ENCODE measurements at regions not wholly inside any gene's neighbourhood (a gene's known extent, or its start where the extent isn't known, plus 50 kb on each side); places are given as distances from the start of the nearest gene placed in this dataset.

- TF ChIP-seq POLR2AphosphoS5 (IDR thresholded peaks at IDR 0.05) (no peak), EP300 (IDR thresholded peaks at IDR 0.05; ENCODE audit: low read depth) (no peak)
Observed at GRCh38 chr2:219914577-219914976, 287.1 kb downstream of the SLC4A3 start.

Measured in transverse colon (tissue), 3 donors.